ENCODE measurements at regions not wholly inside any gene's neighbourhood (a gene's known extent, or its start where the extent isn't known, plus 50 kb on each side); places are given as distances from the start of the nearest gene placed in this dataset.

DNA sequence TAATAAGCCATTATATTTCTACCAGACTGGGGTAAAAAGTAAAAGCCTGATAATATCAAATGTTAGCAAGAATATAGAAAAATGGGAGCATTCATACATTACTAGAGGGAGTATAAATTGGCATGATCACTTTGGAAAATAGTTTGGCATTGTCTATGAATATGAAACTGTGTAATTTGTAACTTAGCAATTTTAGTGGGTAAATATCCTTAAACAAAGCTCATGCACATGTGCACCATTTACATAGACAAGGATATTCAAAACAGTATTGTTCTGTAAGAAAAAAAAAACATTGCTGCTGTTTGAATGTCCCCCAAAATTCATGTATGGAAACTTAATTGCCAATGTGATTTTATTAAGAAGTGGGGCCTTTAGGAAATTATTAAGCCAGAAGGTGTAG, 166.4 kb upstream of the SLC27A6 start:
- no peak for DNase-seq (ENCODE audit: low spot score)
- TF ChIP-seq, protein P1, sequence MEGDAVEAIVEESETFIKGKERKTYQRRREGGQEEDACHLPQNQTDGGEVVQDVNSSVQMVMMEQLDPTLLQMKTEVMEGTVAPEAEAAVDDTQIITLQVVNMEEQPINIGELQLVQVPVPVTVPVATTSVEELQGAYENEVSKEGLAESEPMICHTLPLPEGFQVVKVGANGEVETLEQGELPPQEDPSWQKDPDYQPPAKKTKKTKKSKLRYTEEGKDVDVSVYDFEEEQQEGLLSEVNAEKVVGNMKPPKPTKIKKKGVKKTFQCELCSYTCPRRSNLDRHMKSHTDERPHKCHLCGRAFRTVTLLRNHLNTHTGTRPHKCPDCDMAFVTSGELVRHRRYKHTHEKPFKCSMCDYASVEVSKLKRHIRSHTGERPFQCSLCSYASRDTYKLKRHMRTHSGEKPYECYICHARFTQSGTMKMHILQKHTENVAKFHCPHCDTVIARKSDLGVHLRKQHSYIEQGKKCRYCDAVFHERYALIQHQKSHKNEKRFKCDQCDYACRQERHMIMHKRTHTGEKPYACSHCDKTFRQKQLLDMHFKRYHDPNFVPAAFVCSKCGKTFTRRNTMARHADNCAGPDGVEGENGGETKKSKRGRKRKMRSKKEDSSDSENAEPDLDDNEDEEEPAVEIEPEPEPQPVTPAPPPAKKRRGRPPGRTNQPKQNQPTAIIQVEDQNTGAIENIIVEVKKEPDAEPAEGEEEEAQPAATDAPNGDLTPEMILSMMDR (IDR thresholded peaks at IDR 0.05), result no peak
- H3K4me3 ChIP-seq, result no peak overlapping the region
- no peak overlapping the region for H3K27ac ChIP-seq

- Histone ChIP-seq H3K4me3 (no peak overlapping the region), H3K27ac (no peak overlapping the region)
- DNase-seq (ENCODE audit: low spot score), result no peak
- TF ChIP-seq, protein P1 (IDR thresholded peaks at IDR 0.05), result no peak
These were observed 165.3 kb upstream of the SLC27A6 start for GRCh38 chr5:128799945-128800344.

DNA sequence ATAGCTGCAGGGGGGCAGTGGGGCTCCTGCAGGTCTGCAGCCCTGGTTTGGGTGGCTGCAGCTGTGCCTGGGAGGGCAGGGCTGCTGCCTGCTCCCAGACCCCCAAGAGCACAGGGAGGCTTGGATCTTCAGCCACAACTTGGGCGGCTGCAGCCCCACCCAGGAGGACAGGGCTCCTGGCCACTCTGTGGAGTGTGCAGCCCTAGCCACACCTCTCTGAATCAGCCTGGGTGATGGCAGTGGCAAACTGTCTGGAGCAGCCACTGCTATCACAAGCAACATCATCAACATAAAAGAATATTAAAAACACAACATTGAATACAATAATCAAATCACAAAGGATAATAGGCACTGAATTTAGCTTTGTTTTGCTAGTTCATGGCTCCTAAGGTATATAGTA, 164.9 kb upstream of the SLC27A6 start:
- no peak overlapping the region for H3K27ac ChIP-seq
- DNase-seq (ENCODE audit: low spot score), result no peak
- TF ChIP-seq, protein P1 (IDR thresholded peaks at IDR 0.05), result no peak
- H3K4me3 ChIP-seq, result no peak overlapping the region

- Histone ChIP-seq H3K27ac (no peak overlapping the region), H3K4me3 (no peak overlapping the region)
- TF ChIP-seq, protein P1 (IDR thresholded peaks at IDR 0.05), result no peak
- DNase-seq (ENCODE audit: low spot score), result no peak
These were observed 151.8 kb upstream of the SLC27A6 start for GRCh38 chr5:128813317-128814070.

GRCh38 chr5:128815201-128815600, 150.1 kb upstream of the SLC27A6 start:
- TF ChIP-seq, protein P1 (IDR thresholded peaks at IDR 0.05), result no peak
- H3K4me3 ChIP-seq, result no peak overlapping the region
- H3K27ac ChIP-seq, result no peak overlapping the region
- no peak for DNase-seq (ENCODE audit: low spot score)

DNA sequence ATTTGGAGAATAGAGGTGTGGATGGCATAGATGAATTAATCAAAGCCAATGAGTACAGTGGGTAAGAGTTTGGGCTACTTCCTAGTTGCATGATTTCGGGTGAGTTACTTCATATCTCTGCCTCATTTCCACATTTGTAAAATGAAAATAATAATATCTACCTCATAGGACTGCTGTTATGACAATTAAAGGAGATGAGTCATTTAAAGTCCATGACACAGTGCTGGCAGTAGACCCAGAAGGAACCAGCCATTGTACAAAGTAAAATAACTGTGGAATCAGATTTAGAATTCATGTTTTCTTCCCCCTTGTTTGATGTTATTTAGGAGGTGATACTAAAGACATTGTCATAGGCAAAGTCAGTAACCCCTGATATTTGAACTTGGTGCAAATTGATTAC, 139.5 kb upstream of the SLC27A6 start:
- DNase-seq (ENCODE audit: low spot score), result no peak
- Histone ChIP-seq H3K4me3 (no peak overlapping the region), H3K27ac (no peak overlapping the region)
- TF ChIP-seq, protein P1 (IDR thresholded peaks at IDR 0.05), result no peak

DNA sequence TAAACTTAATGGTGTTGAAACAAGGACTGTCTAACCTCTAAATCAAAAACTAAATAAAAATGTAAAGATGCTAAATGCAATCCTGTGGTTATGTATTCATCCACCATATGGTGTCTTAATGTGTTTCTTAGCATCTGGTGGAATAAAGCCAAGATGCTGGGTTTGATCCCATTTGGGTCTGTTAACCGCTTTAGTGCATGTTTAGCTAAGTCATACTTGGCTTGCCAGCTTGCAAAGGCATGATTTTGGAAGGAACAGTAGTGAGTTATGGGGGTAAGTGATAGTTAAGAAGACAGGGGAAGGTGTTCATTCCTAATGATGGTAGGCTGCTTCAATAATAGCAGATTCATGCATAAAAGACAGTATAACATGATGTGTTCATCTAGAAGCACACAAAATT, 139.0 kb upstream of the SLC27A6 start:
- TF ChIP-seq, protein P1 (IDR thresholded peaks at IDR 0.05), result no peak
- Histone ChIP-seq H3K4me3 (no peak overlapping the region), H3K27ac (no peak overlapping the region)
- no peak for DNase-seq (ENCODE audit: low spot score)
